HG02588 (cell line): ENCODE measurements at regions not wholly inside any gene's neighbourhood (a gene's known extent, or its start where the extent isn't known, plus 50 kb on each side); places are given as distances from the start of the nearest gene placed in this dataset.
A peak's percentile ranks its signal among the peaks of the same experiment; 100 is the strongest.
"Not testable (repeated sequence)": the region's sequence is repeated elsewhere in the genome, so short reads cannot be mapped to it uniquely, and the experiment has no call there.

Experiments
- ATAC-seq: cut with Tn5 transposase; IDR thresholded peaks from one replicate; pipeline ENCODE4 v1.9.1; 2021; ENCODE audit warnings: mild to moderate bottlenecking, moderate library complexity; ENCODE audit not compliant: unreplicated experiment

DNA sequence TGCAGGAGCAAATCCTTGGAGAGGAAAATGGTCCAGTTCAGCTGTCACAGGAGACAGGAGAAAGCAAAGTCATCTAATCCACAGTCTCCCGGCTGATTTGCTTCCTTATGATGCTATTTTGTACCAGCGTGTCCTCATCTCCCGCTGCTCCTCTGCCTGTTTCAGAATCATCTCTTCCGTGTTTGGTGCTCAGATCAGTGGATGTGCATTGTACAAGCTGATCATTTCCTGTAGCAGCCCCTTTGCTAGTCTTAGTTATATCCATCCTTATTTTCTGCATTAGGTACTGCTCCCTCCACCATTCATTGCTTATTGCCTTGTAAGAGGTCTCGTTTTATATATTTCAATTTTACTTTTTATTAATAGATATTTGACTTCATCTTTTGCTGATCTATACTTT is 219.9 kb upstream of the PRSS58 start:
- not testable (repeated sequence) for ATAC-seq

DNA sequence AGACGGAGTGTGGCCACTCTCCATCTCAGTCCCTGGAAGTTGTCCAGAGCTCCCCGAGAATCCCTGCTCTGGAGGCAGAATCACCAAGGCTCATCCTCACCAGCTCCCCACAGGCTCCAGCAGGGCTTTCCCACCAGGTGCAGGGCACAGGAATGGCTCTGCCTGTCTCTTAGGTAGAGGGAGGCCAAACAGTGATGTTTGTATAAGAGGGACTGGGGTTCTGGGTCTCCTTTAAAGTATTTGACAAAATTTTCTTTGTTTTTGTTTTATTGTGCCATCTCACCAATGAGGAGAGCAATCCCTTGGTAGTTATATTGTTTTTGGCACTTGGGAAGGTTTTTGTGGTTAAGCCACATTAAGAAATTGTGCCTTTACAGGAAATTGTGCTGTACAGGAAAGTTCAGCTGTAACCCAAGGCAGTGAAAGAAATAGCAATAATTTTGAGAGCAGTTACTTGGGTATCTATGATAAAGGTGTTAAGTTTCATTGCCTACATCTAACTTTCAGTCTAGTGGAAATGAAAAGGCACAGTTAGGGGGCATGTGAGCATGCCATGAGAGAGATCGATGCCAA is 219.3 kb upstream of the PRSS58 start:
- no peak for ATAC-seq

DNA sequence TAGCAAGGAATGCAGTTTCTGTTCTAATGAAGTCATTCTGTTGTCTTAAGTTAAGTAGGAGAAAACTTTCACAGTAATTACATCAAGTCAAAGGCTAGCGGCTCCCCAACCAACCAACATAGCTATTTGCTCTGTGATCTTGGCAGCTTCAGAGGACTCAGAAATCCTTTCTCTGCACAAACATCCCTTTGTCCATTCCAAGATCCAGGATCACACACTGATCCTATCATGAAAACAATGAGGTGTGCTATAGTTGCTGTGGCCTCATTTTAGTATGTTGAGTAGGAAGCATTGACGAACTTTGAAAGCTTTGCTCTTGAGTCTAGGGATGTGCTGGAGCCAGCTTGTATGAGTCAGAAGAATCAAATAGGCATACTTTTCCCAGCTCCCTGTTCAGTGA is 218.2 kb upstream of the PRSS58 start:
- ATAC-seq: no peak

DNA sequence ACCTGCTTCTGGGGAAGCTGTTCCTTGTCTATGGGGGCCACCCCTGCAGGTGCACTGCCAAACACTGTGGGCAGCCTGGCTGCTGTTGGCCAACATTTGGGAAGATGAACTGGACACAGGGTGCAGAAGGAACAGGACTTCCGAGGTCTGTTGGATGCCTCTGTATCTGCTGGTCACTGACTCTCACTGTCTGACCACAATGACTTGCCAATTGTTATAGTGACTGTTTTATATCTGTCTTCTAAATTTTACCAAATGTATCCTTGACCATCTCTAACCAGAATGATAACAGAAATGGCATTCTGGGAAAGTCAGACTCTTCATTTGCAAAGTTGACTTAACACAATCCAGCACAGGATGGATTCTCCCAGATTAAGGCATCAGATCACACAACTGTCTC is 214.0 kb upstream of the PRSS58 start:
- ATAC-seq: no peak

DNA sequence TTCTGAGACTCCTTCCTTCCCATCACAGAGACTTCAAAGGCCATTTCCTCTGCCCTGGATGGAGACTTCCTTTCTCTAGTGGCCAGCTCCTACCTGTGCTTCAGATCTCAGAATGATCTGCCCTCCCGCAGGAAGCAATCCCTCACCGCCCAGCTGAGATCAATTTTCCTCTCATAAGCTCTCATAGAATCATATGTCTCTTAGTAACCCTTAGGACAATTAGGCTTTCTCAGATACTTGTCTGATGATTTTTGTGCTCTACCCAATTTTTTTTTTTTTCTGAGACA is 212.6 kb upstream of the PRSS58 start:
- no peak for ATAC-seq

DNA sequence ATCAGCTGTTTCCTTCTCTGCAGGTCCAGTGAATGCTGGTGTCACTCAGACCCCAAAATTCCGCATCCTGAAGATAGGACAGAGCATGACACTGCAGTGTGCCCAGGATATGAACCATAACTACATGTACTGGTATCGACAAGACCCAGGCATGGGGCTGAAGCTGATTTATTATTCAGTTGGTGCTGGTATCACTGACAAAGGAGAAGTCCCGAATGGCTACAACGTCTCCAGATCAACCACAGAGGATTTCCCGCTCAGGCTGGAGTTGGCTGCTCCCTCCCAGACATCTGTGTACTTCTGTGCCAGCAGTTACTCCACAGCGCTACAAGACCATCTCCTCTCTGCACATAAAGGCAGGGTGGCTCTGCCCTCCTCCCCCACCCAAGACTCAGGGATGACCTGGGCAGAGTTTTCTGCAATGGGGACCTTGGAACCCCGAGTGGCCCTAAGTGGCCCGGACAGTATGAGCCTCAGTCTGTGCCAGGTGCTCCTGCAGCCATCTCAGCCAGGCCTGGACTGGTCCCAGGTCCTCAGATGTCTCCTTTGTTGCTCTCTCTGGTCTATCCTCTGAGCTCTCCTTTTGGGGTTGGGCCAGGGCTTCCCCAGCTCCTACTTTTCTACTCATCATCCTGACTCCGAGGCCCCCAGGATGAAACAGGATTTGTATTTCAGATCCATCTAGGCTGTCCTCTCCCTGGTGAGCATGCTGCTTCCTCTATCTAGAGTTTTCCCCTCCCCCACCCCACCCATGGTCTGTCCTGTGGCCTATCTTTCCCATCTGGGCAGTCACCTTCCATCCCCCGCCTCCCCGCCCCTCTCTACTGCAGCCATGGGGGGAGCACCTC is 212.1 kb upstream of the PRSS58 start:
- ATAC-seq: no peak

DNA sequence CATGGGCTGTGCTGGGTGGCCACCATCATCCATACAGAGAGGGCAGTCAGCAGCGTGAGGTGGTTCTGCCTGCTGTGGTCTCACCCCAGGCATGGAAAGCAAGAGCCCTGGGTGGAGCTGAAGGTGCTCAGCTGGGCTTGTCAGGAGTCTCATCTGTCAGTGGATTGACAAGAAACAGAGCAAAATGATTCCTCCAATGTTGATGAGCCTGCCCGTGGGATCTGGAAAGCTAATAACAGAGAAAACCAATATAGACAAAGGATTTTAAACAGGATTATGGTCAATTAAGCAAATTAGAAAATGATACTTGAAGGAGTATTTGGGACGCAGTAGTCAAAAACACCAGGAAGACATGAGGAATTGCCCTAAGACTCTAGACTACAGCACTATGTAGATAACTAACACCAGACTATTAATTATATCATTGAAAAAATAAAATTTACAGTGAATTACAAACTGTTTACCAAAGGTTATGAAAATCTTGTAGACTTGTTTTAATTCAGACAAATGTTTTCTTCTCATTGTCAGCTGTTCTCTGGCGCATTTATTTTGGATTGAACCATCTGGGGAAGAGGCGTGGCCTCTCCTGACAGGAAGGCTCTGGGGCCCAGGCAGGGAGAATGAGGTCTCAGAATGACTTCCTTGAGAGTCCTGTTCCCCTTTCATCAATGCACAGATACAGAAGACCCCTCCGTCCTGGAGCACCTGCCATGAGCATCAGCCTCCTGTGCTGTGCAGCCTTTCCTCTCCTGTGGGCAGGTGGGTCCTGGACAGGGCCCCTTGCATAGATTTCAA is 211.2 kb upstream of the PRSS58 start:
- no peak for ATAC-seq

DNA sequence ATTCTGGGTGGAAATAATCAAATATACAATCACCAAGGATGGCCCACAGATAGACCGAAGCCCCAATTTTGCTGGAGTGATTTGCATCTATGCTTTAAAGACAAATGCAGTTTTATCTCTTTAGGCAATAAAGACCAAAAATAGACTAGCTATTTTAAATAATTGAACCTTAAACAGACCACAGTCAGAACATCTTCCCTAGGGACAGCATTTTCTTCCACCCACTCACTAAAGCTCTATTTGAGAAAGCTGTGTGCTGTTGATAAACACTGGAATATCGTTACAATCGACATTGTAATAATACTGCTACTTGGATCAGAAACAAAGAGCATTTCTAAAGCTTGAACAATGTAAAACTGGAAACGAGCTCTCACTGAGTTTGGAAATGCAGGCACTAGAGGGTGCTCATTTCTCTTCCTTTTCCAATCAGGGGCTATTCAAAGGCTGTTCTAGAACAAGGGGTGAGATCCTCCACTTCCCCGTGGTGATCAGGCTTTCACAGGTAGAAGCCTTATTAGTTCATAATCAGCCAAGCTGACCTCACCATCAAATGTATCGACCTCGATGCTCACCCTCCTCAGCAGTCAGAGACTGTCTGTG is 209.3 kb upstream of the PRSS58 start:
- not testable (repeated sequence) for ATAC-seq

DNA sequence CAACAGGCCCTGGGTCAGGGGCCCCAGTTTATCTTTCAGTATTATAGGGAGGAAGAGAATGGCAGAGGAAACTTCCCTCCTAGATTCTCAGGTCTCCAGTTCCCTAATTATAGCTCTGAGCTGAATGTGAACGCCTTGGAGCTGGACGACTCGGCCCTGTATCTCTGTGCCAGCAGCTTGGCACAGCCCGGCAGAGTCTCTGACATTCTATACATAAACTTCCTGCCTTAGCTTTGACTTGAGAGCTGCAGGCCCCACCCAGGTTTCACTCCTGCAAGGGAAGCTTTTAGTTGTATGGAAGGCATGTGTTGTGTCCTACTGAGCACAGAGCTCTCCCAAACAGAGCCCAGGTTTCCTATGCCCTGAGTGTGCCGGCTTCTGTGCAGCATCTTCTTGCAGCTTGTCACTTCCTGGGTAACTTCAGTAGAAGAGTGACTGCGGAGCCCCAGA is 205.6 kb upstream of the PRSS58 start:
- ATAC-seq: no peak

DNA sequence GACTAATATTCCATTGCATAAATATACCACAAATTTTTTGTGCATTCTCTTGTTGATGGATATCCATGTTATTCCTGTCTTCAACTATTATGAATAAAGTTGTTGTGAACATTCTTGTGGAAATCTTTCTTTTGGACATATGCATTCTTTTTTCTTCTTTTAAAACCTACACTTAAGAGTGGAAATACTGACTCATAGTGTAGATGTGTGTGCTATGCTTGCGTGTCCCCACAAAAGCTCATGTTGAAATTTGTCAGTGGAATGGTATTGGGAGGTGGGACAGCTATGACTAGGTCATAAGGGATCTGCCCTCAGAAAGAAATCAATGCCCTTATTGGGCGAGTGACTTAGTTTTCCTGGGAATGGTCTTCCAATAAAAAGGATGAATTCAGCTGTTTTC is 203.6 kb upstream of the PRSS58 start:
- ATAC-seq: no peak

DNA sequence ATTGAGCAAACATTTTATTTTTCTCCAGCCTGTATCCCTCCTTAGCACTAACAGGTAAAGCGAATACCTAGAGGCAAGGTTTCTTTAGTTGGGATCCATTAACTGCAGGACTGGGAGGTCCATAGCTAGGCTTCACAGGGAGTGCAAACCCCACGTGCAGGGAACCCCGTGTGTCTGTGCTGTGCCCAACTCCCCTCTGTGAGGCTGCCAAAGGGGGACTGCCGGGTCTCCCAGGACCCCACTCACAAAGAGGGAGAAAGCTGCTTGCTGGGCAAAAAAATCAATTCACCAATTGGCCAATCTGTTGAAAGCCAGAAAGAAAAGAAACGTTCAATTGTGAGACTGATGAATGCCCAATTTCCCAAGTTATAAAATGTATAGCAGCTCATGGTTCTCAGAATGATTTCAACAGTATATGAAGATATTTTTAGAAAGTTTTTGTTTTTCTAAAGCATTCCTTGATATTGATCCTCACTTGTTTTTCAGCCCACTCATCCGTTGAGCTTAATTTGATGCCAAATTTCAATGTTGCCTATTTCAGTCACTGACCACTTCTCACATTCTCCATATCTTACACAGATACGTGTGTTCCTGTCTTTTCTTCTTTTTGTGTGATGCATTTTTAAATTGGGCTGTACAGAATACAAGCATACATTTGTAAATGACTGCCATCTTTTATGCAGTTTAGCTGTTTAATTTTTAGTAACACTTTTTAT is 202.7 kb upstream of the PRSS58 start:
- no peak for ATAC-seq

DNA sequence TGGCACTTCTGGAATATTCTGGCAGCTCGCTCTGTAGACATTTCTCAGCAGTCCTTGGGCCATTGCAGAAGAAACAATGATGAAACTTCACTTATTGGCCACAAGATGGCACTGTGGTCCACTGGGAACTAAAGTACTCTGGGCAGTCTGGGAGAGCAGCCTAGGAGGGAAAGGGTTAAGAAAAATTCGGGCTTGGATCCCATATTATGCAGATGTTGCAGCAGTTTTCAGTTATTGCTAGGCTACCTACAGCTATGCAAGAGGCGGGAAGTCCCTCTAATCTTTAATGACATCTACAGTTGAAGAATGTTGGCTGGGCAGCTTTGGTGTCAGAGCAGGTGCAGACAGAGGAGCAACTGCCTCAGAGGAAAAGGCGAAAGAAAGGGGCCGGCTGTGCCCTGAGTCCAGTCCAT is 201.7 kb upstream of the PRSS58 start:
- ATAC-seq: peak; percentile 86

DNA sequence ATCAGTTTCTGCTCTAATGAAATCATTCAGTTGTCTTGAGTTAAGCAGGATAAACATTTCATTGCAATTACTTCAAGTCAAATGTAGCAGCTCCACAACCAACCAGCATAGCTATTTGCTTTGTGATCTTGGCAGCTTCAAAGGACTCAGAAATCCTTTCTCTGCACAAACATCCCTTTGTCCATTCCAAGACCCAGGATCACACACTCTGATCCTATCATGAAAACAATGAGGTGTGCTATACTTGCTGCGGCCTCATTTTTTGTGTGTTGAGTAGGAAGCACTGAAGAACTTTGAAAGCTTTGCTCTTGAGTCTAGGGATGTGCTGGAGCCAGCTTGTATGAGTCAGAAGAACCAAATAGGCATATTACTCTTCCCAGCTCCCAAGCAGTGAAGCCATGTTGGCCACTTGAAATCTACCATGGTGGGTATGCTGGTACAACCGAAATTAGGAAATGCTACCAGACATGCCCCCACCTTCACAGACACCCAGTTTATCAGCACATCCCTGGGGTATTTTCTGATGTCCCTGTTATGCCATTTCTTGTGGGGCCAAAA is 199.4 kb upstream of the PRSS58 start:
- ATAC-seq: no peak

DNA sequence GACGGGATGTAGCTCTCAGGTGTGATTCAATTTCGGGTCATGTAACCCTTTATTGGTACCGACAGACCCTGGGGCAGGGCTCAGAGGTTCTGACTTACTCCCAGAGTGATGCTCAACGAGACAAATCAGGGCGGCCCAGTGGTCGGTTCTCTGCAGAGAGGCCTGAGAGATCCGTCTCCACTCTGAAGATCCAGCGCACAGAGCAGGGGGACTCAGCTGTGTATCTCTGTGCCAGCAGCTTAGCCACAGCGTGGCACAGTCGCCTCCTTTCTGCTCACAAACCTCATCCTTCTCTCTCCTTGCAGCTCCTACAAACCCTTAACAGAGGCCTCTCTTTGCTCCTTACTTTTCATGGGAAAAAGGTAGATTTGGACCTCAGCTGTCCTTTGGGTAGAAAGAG is 197.5 kb upstream of the PRSS58 start:
- ATAC-seq: no peak

DNA sequence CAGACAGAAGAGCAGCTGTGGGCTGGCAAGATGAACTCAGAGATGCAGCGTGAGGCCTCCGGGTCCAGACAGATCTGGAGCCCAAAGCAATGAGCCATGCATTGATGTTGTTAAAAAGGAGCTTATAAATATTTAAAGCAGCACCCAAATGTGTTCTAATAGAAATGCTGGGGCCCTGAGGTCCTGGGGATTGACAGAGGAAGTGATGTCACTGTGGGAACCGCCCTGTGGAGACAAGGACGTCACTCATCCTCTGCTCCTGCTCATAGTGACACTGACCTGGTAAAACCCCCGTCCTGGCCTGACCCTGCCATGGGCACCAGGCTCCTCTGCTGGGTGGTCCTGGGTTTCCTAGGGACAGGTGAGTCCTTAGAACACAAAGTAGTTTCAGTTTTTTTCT is 197.0 kb upstream of the PRSS58 start:
- ATAC-seq: no peak

DNA sequence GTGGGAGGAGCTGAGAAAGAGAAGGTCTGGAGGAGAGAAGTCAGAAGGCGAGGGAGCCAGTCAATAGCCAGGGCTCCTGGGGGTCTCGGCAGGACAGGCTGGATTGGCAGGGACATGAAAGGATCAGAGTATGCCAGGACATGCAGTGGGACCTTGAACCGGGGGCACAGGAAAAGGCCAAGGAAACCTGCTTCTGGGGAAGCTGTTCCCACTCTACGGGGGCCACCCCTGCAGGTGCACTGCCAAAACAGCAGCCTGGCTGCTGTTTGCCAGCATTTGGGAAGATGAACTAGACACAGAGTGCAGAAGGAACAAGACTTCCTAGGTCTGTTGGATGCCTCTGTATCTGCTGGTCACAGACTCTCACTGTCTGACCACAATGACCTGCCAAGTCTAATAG is 194.9 kb upstream of the PRSS58 start:
- ATAC-seq: no peak

DNA sequence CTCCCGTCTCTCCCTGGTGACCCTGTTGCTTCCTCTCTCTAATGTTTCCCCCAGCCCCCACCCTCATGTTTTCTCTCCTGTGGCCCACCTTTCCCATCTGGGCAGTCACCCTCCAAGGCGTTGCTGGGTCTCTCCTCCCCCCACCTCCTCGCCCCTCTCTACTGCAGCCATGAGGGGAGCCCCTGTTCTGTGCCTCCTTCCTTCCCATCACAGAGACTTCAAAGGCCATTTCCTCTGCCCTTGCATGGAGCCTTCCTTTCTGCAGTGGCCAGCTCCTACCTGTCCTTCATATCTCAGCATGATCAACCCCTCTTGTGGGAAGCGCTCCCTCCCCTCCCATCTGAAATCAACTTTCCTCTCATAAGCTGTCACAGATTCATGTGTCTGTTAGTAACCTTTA is 194.0 kb upstream of the PRSS58 start:
- ATAC-seq: no peak

DNA sequence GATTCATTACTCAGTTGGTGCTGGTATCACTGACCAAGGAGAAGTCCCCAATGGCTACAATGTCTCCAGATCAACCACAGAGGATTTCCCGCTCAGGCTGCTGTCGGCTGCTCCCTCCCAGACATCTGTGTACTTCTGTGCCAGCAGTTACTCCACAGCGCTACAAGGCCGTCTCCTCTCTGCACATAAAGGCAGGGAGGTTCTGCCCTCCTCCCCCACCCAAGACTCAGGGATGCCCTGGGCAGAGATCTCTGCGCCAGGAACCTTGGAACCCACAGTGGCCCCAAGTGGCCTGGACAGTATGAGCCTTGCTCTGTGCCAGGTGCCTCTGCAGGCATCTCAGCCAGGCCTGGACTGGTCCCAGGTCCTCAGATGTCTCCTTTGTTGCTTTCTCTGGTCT is 193.4 kb upstream of the PRSS58 start:
- ATAC-seq: no peak

DNA sequence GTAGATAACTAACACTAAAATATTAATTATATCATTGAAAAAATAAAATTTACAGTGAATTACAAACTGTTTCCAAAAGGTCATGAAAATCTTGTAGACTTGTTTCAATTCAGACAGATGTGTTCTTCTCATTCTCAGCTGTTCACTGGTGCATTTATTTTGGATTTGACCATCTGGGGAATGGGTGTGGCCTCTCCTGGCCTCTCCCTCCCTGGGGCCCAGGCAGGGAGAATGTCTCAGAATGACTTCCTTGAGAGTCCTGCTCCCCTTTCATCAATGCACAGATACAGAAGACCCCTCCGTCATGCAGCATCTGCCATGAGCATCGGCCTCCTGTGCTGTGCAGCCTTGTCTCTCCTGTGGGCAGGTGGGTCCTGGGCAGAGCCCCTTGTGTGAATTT is 192.8 kb upstream of the PRSS58 start:
- ATAC-seq: no peak

DNA sequence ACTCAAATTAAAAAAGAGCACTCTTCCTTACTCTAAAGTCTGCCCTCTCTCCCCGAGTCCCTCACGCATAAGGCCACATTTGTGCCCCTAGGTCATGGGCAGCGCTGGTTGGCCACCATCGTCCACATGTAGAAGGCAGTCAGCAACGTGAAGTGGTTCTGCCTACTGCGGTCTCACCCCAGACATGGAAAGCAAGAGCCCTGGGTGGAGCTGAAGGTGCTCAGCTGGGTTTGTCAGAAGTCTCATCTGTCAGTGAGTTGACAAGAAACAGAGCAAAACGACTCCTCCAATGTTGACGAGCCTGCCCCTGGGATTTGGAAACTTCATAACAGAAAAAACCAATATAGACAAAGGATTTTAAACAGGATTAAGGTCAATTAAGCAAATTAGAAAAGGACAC is 192.3 kb upstream of the PRSS58 start:
- no peak for ATAC-seq

DNA sequence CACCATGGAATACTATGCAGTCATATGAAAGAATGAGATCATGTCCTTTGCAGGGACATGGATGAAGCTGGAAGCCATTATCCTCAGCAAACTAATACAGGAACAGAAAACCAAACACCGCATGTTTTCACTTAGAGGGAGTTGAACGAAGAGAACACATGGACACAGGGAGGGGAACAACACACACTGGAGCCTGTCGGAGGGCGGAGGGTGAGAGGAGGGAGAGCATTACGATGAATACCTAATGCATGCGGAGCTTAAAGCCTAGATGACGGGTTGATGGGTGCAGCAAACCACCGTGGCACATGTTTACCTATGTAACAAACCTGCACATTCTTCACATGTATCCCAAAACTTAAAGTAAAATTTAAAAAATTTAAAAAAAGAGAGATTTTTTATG is 191.0 kb upstream of the PRSS58 start:
- not testable (repeated sequence) for ATAC-seq
